H1 (cell line): ENCODE measurements at regions not wholly inside any gene's neighbourhood (a gene's known extent, or its start where the extent isn't known, plus 50 kb on each side); places are given as distances from the start of the nearest gene placed in this dataset.

Experiments used
- CTCF ChIA-PET: fragments of 300-600 bp; sonication (Branson Sonifier 250); formaldehyde crosslinking; loops from one replicate; lab custom pipeline; 2021; ENCODE audit not compliant: partially characterized antibody; lab: Charles Lee
- POLR2A ChIA-PET: fragments of 300-600 bp; sonication (Branson Sonifier 250); formaldehyde crosslinking; loops from one replicate; lab custom pipeline; 2021; ENCODE audit warnings: inconsistent platforms; ENCODE audit not compliant: partially characterized antibody; lab: Charles Lee
- DNase-seq, 2 experiments: peaks; one replicate each; pipeline versions ENCODE4 v3.0.0 to v3.0.0-alpha.2; 2010 to 2022; ENCODE audit warnings: low spot score in 2 of 2, low read depth in 1 of 2, mixed read lengths in 1 of 2
- FAIRE-seq: peaks from 2 replicates; lab custom pipeline; 2011; peaks lifted over from hg19 to GRCh38; lab: Jason Lieb, UNC
- H2AFZ ChIP-seq: 2 replicates; pipeline ENCODE4 v1.8.1; 2012; ENCODE audit warnings: low read length, inconsistent platforms
- H2AK5ac ChIP-seq: 2 replicates; pipeline ENCODE4 v1.6.1; 2013; ENCODE audit warnings: low read depth, low read length
- H2BK120ac ChIP-seq: replicated peaks from 2 replicates; pipeline ENCODE3; 2013; ENCODE audit warnings: low read depth, low read length, inconsistent platforms
- H2BK12ac ChIP-seq: 2 replicates; pipeline ENCODE4 v1.6.1; 2013; ENCODE audit warnings: low read depth, low read length
- H2BK15ac ChIP-seq: 2 replicates; pipeline ENCODE4 v1.6.1; 2013; ENCODE audit warnings: low read length
- H2BK20ac ChIP-seq: 2 replicates; pipeline ENCODE4 v1.6.1; 2013; ENCODE audit warnings: low read length
- H2BK5ac ChIP-seq: 2 replicates; pipeline ENCODE4 v1.6.1; 2013; ENCODE audit warnings: low read depth, low read length
- H3K14ac ChIP-seq: 2 replicates; pipeline ENCODE4 v1.6.1; 2013; ENCODE audit warnings: inconsistent platforms; ENCODE audit not compliant: insufficient read length
- H3K18ac ChIP-seq: 2 replicates; pipeline ENCODE4 v1.6.1; 2013; ENCODE audit warnings: low read length; ENCODE audit errors: extremely low read depth
- H3K23ac ChIP-seq: 2 replicates; pipeline ENCODE4 v1.6.1; 2013; ENCODE audit warnings: inconsistent platforms; ENCODE audit not compliant: insufficient read length
- H3K23me2 ChIP-seq: 2 replicates; pipeline ENCODE4 v1.6.1; 2013; ENCODE audit warnings: low read depth, low read length
- H3K27ac ChIP-seq: 2 replicates; pipeline ENCODE4 v1.6.1; 2011; ENCODE audit warnings: low read depth, low read length, inconsistent platforms
- H3K27me3 ChIP-seq, 4 experiments: replicated peaks in 1 of 4; 1 replicate in 1 of 4; 2 replicates in 3 of 4; pipeline versions ENCODE4 v1.6.1 to v1.8.1; 2011 to 2013; ENCODE audit warnings: low read length in 3 of 4, mild to moderate bottlenecking in 3 of 4, inconsistent platforms in 2 of 4, mixed read lengths in 2 of 4, moderate library complexity in 1 of 4; ENCODE audit not compliant: control insufficient read depth in 3 of 4, insufficient read depth in 3 of 4; ENCODE audit errors: extremely low read depth in 1 of 4
- H3K36me3 ChIP-seq, 4 experiments: 2 replicates each; pipeline versions ENCODE4 v1.6.1 to v1.8.1; 2011 to 2013; ENCODE audit warnings: mild to moderate bottlenecking in 4 of 4, low read length in 3 of 4, moderate library complexity in 2 of 4, control low read depth in 1 of 4, inconsistent platforms in 1 of 4; ENCODE audit not compliant: insufficient read depth in 4 of 4, control insufficient read depth in 2 of 4
- H3K4ac ChIP-seq: replicated peaks from 2 replicates; pipeline ENCODE3; 2013; ENCODE audit warnings: low read length, low read depth, mixed read lengths, inconsistent platforms; ENCODE audit not compliant: insufficient read length
- H3K4me1 ChIP-seq, 4 experiments: replicated peaks in 1 of 4; 1 replicate in 1 of 4; 2 replicates in 3 of 4; pipeline versions ENCODE4 v1.6.1 to v1.8.1; 2011 to 2013; ENCODE audit warnings: low read length in 3 of 4, inconsistent platforms in 2 of 4, mixed read lengths in 1 of 4; ENCODE audit not compliant: insufficient read depth in 4 of 4, control insufficient read depth in 3 of 4
- H3K4me2 ChIP-seq, 2 experiments: 2 replicates each; pipeline versions ENCODE4 v1.6.1 to v1.8.1; 2011 to 2013; ENCODE audit warnings: low read depth in 2 of 2, low read length in 2 of 2, control low read depth in 1 of 2, inconsistent platforms in 1 of 2, mild to moderate bottlenecking in 1 of 2; ENCODE audit not compliant: insufficient read depth in 1 of 2
- H3K4me3 ChIP-seq, 4 experiments: fragments of 200-600, 300-600 bp in 1 of 4; sonication (generic), shearing (Covaris generic), sonication (Bioruptor Twin) in 1 of 4; 2 replicates each; pipeline versions ENCODE4 v1.5.1 to v1.8.1; 2011 to 2016; ENCODE audit warnings: low read length in 4 of 4, low read depth in 3 of 4, control low read depth in 2 of 4, inconsistent platforms in 2 of 4, mild to moderate bottlenecking in 2 of 4, mixed read lengths in 1 of 4, moderate library complexity in 1 of 4; ENCODE audit not compliant: insufficient read depth in 2 of 4; ENCODE audit errors: extremely low read depth in 1 of 4
- H3K56ac ChIP-seq: replicated peaks from 2 replicates; pipeline ENCODE3; 2013; ENCODE audit warnings: low read depth, mild to moderate bottlenecking, mixed read lengths, low read length, inconsistent platforms; ENCODE audit not compliant: insufficient read length
- H3K79me1 ChIP-seq: 2 replicates; pipeline ENCODE4 v1.6.1; 2013; ENCODE audit warnings: low read depth, low read length, control low read depth
- H3K79me2 ChIP-seq, 2 experiments: 2 replicates each; pipeline versions ENCODE4 v1.6.1 to v1.8.1; 2012 to 2013; ENCODE audit warnings: low read length in 2 of 2, mild to moderate bottlenecking in 2 of 2, inconsistent platforms in 1 of 2; ENCODE audit not compliant: insufficient read depth in 2 of 2, control insufficient read depth in 1 of 2
- H3K9ac ChIP-seq, 4 experiments: replicated peaks in 1 of 4; 1 replicate in 1 of 4; 2 replicates in 3 of 4; pipeline versions ENCODE4 v1.6.1 to v1.8.1; 2011 to 2013; ENCODE audit warnings: low read depth in 3 of 4, low read length in 3 of 4, control low read depth in 2 of 4, mild to moderate bottlenecking in 2 of 4, moderate library complexity in 2 of 4, inconsistent platforms in 1 of 4; ENCODE audit errors: extremely low read depth in 1 of 4
- H3K9me3 ChIP-seq, 2 experiments: 2 replicates each; pipeline versions ENCODE4 v1.6.1 to v1.8.1; 2012 to 2013; ENCODE audit warnings: mild to moderate bottlenecking in 2 of 2, moderate library complexity in 2 of 2, control low read depth in 1 of 2, inconsistent platforms in 1 of 2, low read depth in 1 of 2, low read length in 1 of 2, mixed read lengths in 1 of 2; ENCODE audit not compliant: insufficient read depth in 2 of 2
- H4K20me1 ChIP-seq, 2 experiments: replicated peaks in 1 of 2; 2 replicates each; pipeline versions ENCODE3 to v1.8.1; 2011 to 2013; ENCODE audit warnings: inconsistent platforms in 2 of 2, low read length in 2 of 2, mild to moderate bottlenecking in 1 of 2; ENCODE audit not compliant: insufficient read depth in 2 of 2, control insufficient read depth in 1 of 2
- H4K5ac ChIP-seq: 2 replicates; pipeline ENCODE4 v1.6.1; 2013; ENCODE audit warnings: low read length, low read depth, mixed read lengths, inconsistent platforms; ENCODE audit not compliant: insufficient read length
- H4K8ac ChIP-seq: 2 replicates; pipeline ENCODE4 v1.8.0; 2013; ENCODE audit warnings: mild to moderate bottlenecking, moderate library complexity, low read length, inconsistent platforms; ENCODE audit not compliant: insufficient read depth; ENCODE audit errors: extremely low read depth
- H4K91ac ChIP-seq: replicated peaks from 2 replicates; pipeline ENCODE3; 2013; ENCODE audit warnings: low read length, mixed read lengths, inconsistent platforms; ENCODE audit not compliant: insufficient read length
- BCL11A ChIP-seq, 2 experiments: IDR thresholded peaks; one replicate each; pipeline ENCODE4 v1.6.1; 2011; ENCODE audit warnings: low read depth in 2 of 2, low read length in 2 of 2, mild to moderate bottlenecking in 2 of 2
- BRCA1 ChIP-seq: IDR thresholded peaks from 2 replicates; pipeline ENCODE4 v1.6.1; 2012; ENCODE audit warnings: low read depth, low read length, improper control_type of control experiment
- EGR1 ChIP-seq: IDR thresholded peaks from 2 replicates; pipeline ENCODE4 v1.6.1; 2011; ENCODE audit warnings: low read depth, low read length, borderline replicate concordance
- GABPA ChIP-seq: IDR thresholded peaks from 2 replicates; pipeline ENCODE4 v1.6.1; 2011; ENCODE audit warnings: mild to moderate bottlenecking, low read length, moderate library complexity, borderline replicate concordance; ENCODE audit not compliant: insufficient read depth
- KDM5A ChIP-seq: fragments of 200-600 bp; IDR thresholded peaks from 2 replicates; pipeline ENCODE4 v1.7.1; 2012; ENCODE audit warnings: mild to moderate bottlenecking, low read length, inconsistent platforms, mixed read lengths
- MAX ChIP-seq: IDR thresholded peaks from 2 replicates; pipeline ENCODE4 v1.6.1; 2012; ENCODE audit warnings: inconsistent platforms
- RAD21 ChIP-seq, 2 experiments: IDR thresholded peaks in 1 of 2; conservative IDR thresholded peaks in 1 of 2; 2 replicates each; pipeline ENCODE4 v1.6.1; 2011; ENCODE audit warnings: low read depth in 2 of 2, low read length in 2 of 2, improper control_type of control experiment in 1 of 2, inconsistent platforms in 1 of 2, mild to moderate bottlenecking in 1 of 2, moderate library complexity in 1 of 2
- TBP ChIP-seq: IDR thresholded peaks from 2 replicates; pipeline ENCODE4 v1.6.1; 2011; ENCODE audit warnings: low read depth, low read length, improper control_type of control experiment
- YY1 ChIP-seq: IDR thresholded peaks from 2 replicates; pipeline ENCODE4 v1.6.1; 2011; ENCODE audit warnings: low read depth, mild to moderate bottlenecking, low read length
- WGBS, 2 experiments: shearing (Covaris generic) in 1 of 2; methylation state at CpG; one replicate each; pipeline versions ENCODE4 v1.1.6 to v1.1.7; 2013 to 2015; ENCODE audit warnings: low lambda C conversion rate in 2 of 2, mixed read lengths in 2 of 2, inconsistent platforms in 1 of 2, low coverage in 1 of 2, missing lambda C conversion rate in 1 of 2; ENCODE audit not compliant: insufficient replicate concordance in 2 of 2, insufficient coverage in 1 of 2, insufficient read length in 1 of 2; ENCODE audit errors: extremely low coverage in 1 of 2, missing lambda C conversion rate in 1 of 2; 5-methylcytosine and 5-hydroxymethylcytosine counted together

DNA sequence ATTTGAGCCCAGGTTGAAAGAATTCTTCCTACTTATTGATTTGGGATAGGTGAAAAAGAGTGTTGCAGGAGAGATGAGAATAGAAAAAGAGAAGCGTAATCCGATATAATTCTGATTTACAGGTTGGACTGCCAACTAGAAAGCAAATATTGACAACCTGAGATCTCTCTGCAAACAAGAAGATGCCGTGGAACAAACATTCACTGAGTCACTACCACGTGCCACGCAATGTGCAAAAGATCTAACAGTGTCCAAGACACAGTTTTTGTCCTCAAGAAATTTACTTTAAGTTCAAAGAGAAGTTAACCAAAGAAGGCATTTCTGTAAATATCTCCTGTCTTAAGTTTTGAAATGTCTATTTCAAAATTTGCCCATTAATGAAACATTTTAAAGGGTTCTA lies 578.0 kb upstream of the ARID1B start:
- DNase-seq (no peak), FAIRE-seq (no peak)
- POLR2A ChIA-PET, result no interaction called here
- H3K14ac ChIP-seq, result no peak overlapping the region
- no peak overlapping the region for H2BK20ac ChIP-seq
- no peak overlapping the region for H3K4me2 ChIP-seq
- no peak overlapping the region for H3K56ac ChIP-seq
- no peak overlapping the region for H2BK5ac ChIP-seq
- no peak overlapping the region for H4K91ac ChIP-seq
- H3K27me3 ChIP-seq, result no peaks in the 10 kb centered on the region
- H2AFZ ChIP-seq, result no peak overlapping the region
- CTCF ChIA-PET, result interaction anchor here (0.6 kb wide), 1 partner anchor 397 kb away, joined by 3 read pairs; no protein-coding TSS in a partner anchor
- H3K79me1 ChIP-seq, result no peaks in the 10 kb centered on the region
- no peaks in the 10 kb centered on the region; the same call in 1 of the 2 replicates for H3K23me2 ChIP-seq
- no peak overlapping the region for H3K27ac ChIP-seq
- H3K4ac ChIP-seq, result no peak overlapping the region
- H2BK120ac ChIP-seq, result no peak overlapping the region
- no peak overlapping the region for H4K8ac ChIP-seq
- no peak overlapping the region for H3K4me3 ChIP-seq
- 78% methylated on average over 5 of the region's 5 CpGs; no CpG with 5 or more reads in 1 of the 2 experiments for WGBS, 2 experiments
- no peak overlapping the region for H2BK12ac ChIP-seq
- no peaks in the 10 kb centered on the region for H3K9me3 ChIP-seq
- H2BK15ac ChIP-seq, result no peak overlapping the region
- no peak overlapping the region for H3K9ac ChIP-seq
- H3K18ac ChIP-seq, result no peak overlapping the region
- no peaks in the 10 kb centered on the region for H3K36me3 ChIP-seq
- no peaks in the 10 kb centered on the region for H3K79me2 ChIP-seq
- H2AK5ac ChIP-seq, result no peak overlapping the region
- no peak overlapping the region for H3K23ac ChIP-seq
- H4K5ac ChIP-seq, result no peak overlapping the region
- no peaks in the 10 kb centered on the region for H3K4me1 ChIP-seq
- no peaks in the 10 kb centered on the region for H4K20me1 ChIP-seq
- TF ChIP-seq BRCA1 (no peak), YY1 (no peak), GABPA (no peak), BCL11A (IDR thresholded peaks at IDR 0.05; ENCODE audit: low read depth in 2 of 2, low read length in 2 of 2) (no peak), MAX (no peak), TBP (no peak), RAD21 (IDR thresholded peaks at IDR 0.05 in 1 of 2, conservative IDR thresholded peaks at IDR 0.05 in 1 of 2; ENCODE audit: low read depth in 2 of 2, low read length in 2 of 2) (no peak), KDM5A (no peak), EGR1 (no peak)
